Astrocyte of the spinal cord (primary cell): ENCODE measurements at regions not wholly inside any gene's neighbourhood (a gene's known extent, or its start where the extent isn't known, plus 50 kb on each side); places are given as distances from the start of the nearest gene placed in this dataset.

ENCODE experiments used
- DNase-seq: peaks from one replicate; pipeline ENCODE4 v3.0.0; 2011; ENCODE audit warnings: low read depth, low spot score
- H3K4me3 ChIP-seq: 2 replicates; pipeline ENCODE4 v1.5.1; 2011; ENCODE audit warnings: low read depth, mild to moderate bottlenecking, low read length, moderate library complexity
- CTCF ChIP-seq: IDR thresholded peaks from 2 replicates; pipeline ENCODE4 v1.5.1; 2012; ENCODE audit warnings: low read depth, mild to moderate bottlenecking, low read length, inconsistent platforms
- in situ Hi-C: cut with HindIII; loops from 2 replicates; pipeline ENCODE4 v1.10.0; 2017; ENCODE audit warnings: low sequenced_read_pairs

- in situ Hi-C loops: no loop called here
- H3K4me3 ChIP-seq: no peak overlapping the region
- no peak for DNase-seq
- no peak for TF ChIP-seq CTCF
Observed at GRCh38 chr2:8459474-8459873, 222.4 kb upstream of the ID2 start.

GRCh38 chr2:8461341-8461740 is 220.5 kb upstream of the ID2 start:
- in situ Hi-C loops: no loop called here
- no peak for DNase-seq
- TF ChIP-seq CTCF: no peak
- H3K4me3 ChIP-seq: no peak overlapping the region

GRCh38 chr2:8462280-8462679 is 219.6 kb upstream of the ID2 start:
- TF ChIP-seq CTCF: no peak
- DNase-seq: no peak
- H3K4me3 ChIP-seq: no peak overlapping the region
- in situ Hi-C loops: no loop called here

- no peak for TF ChIP-seq CTCF
- no peak for DNase-seq
Observed at GRCh38 chr2:8462899-8463648, 218.8 kb upstream of the ID2 start.

GRCh38 chr2:8465560-8465959 is 216.3 kb upstream of the ID2 start:
- in situ Hi-C loops: no loop called here
- H3K4me3 ChIP-seq: no peak overlapping the region
- TF ChIP-seq CTCF: no peak

More at GRCh38 chr2:8462899-8463648, 218.8 kb upstream of the ID2 start:
- in situ Hi-C loops: no loop called here
- H3K4me3 ChIP-seq: no peak overlapping the region

GRCh38 chr2:8469709-8470493 is 212.0 kb upstream of the ID2 start:
- H3K4me3 ChIP-seq: no peak overlapping the region
- in situ Hi-C loops: no loop called here
- no peak for TF ChIP-seq CTCF
- peak; percentile 6 for DNase-seq

More at GRCh38 chr2:8465560-8465959, 216.3 kb upstream of the ID2 start:
- no peak for DNase-seq
